PC-9 (cell line): ENCODE measurements at regions not wholly inside any gene's neighbourhood (a gene's known extent, or its start where the extent isn't known, plus 50 kb on each side); places are given as distances from the start of the nearest gene placed in this dataset.

Experiments used
- BruUV-seq: library from RNA; stranded (reverse); fragments of 400-500 nt; replicated peaks from 2 replicates; lab custom pipeline; 2021; lab: Mats Ljungman, UMichigan
- CTCF ChIA-PET: fragments of 300-600 bp; sonication (Branson Sonifier 250); formaldehyde crosslinking; loops from one replicate; lab custom pipeline; 2022; ENCODE audit warnings: antibody characterized with exemption; lab: Charles Lee
- POLR2A ChIA-PET: fragments of 300-600 bp; sonication (Branson Sonifier 250); formaldehyde crosslinking; loops from one replicate; lab custom pipeline; 2022; ENCODE audit warnings: antibody characterized with exemption; ENCODE audit not compliant: unreplicated experiment; lab: Charles Lee
- DNase-seq, 2 experiments: peaks; one replicate each; pipeline versions ENCODE4 v3.0.0 to v3.0.0-alpha.2; 2015 to 2022; ENCODE audit warnings: mixed read lengths in 1 of 2
- H2AFZ ChIP-seq: fragments of 200-600 bp; sonication (generic); 2 replicates; pipeline ENCODE4 v1.8.1; 2017; ENCODE audit warnings: antibody characterized with exemption
- H3F3A ChIP-seq: fragments of 200-600 bp; sonication (generic); 2 replicates; pipeline ENCODE4 v1.8.1; 2017; ENCODE audit warnings: antibody characterized with exemption, mild to moderate bottlenecking, low read depth; ENCODE audit not compliant: insufficient read depth
- H3K27ac ChIP-seq: fragments of 200-600 bp; sonication (generic); 2 replicates; pipeline ENCODE4 v1.6.1; 2016; ENCODE audit warnings: mixed run types
- H3K27me3 ChIP-seq: fragments of 200-600 bp; sonication (generic); 2 replicates; pipeline ENCODE4 v1.6.1; 2016; ENCODE audit warnings: low read depth, mixed run types; ENCODE audit not compliant: insufficient read depth
- H3K36me3 ChIP-seq: fragments of 200-600 bp; sonication (generic); 2 replicates; pipeline ENCODE4 v1.6.1; 2016; ENCODE audit warnings: low read depth, mixed run types
- H3K4me1 ChIP-seq: fragments of 200-600 bp; sonication (generic); replicated peaks from 2 replicates; pipeline ENCODE4 v1.6.1; 2016; ENCODE audit warnings: mixed run types; ENCODE audit not compliant: insufficient read depth
- H3K4me2 ChIP-seq: fragments of 200-600 bp; sonication (generic); 2 replicates; pipeline ENCODE4 v1.6.1; 2017; ENCODE audit warnings: mixed run types
- H3K4me3 ChIP-seq: fragments of 200-600 bp; sonication (generic); 2 replicates; pipeline ENCODE4 v1.6.1; 2016; ENCODE audit warnings: mixed run types
- H3K79me2 ChIP-seq: fragments of 200-600 bp; sonication (generic); 2 replicates; pipeline ENCODE4 v1.6.1; 2017; ENCODE audit warnings: low read depth, mixed run types
- H3K9me2 ChIP-seq: fragments of 200-600 bp; sonication (generic); 2 replicates; pipeline ENCODE4 v1.8.1; 2017; ENCODE audit warnings: mild to moderate bottlenecking; ENCODE audit not compliant: insufficient read depth
- H3K9me3 ChIP-seq: fragments of 200-600 bp; sonication (generic); 2 replicates; pipeline ENCODE4 v1.8.1; 2016; ENCODE audit warnings: low read depth; ENCODE audit not compliant: insufficient read depth
- H4K20me1 ChIP-seq: fragments of 200-600 bp; sonication (generic); 2 replicates; pipeline ENCODE4 v1.8.1; 2017; ENCODE audit not compliant: insufficient read depth
- EZH2 ChIP-seq: fragments of 200-600 bp; sonication (generic); IDR thresholded peaks from 2 replicates; pipeline ENCODE4 v1.8.0; 2017; ENCODE audit warnings: antibody characterized with exemption, low read depth
- intact Hi-C: fragments of 100-400 bp; cut with micrococcal nuclease; formaldehyde crosslinking; loops from one replicate; pipeline ENCODE4 v1.10.0; 2022; ENCODE audit not compliant: unreplicated experiment
- TF ChIP-seq, protein P1 (sequence below): fragments of 200-600 bp; sonication (generic); conservative IDR thresholded peaks from 2 replicates; pipeline ENCODE4 v1.6.1; 2017; ENCODE audit warnings: mixed run types, antibody characterized with exemption, mild to moderate bottlenecking, moderate library complexity

DNA sequence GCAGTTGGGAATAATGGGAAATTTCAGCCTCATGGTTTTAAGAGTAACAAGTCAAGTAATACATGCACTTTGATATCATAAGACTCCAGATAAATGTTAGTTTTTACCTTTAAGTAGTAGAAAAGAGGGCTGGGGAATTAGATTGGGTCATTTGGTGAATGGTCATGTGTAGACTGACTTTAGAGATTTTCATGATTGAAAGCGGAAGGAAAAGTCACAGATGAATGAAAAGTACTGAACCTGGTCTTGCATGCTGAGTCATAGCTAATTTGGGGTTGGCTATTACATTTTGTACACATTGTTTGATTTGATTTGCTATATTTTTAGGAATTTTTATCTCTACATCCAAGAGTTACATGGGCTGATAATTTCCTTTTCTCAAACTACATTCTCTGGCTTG lies 539.4 kb upstream of the SPHKAP start:
- intact Hi-C loops, result no loop called here
- H3F3A ChIP-seq, result no peaks in the 10 kb centered on the region
- H3K27ac ChIP-seq, result no peak overlapping the region
- no peaks in the 10 kb centered on the region for H3K9me2 ChIP-seq
- CTCF ChIA-PET, result no interaction called here
- H3K4me1 ChIP-seq, result no peaks in the 10 kb centered on the region
- no peaks in the 10 kb centered on the region for H3K79me2 ChIP-seq
- POLR2A ChIA-PET, result no interaction called here
- no peak overlapping the region for H3K4me3 ChIP-seq
- no peaks in the 10 kb centered on the region for H3K9me3 ChIP-seq
- no peaks in the 10 kb centered on the region for H4K20me1 ChIP-seq
- no peak for DNase-seq
- no peaks in the 10 kb centered on the region for H3K36me3 ChIP-seq
- H3K27me3 ChIP-seq, result no peaks in the 10 kb centered on the region
- no peak overlapping the region; the same call in 1 of the 2 replicates for H2AFZ ChIP-seq
- H3K4me2 ChIP-seq, result no peak overlapping the region
- no TSS peak for BruUV-seq
- TF ChIP-seq EZH2, result no peak
- TF ChIP-seq, protein P1, sequence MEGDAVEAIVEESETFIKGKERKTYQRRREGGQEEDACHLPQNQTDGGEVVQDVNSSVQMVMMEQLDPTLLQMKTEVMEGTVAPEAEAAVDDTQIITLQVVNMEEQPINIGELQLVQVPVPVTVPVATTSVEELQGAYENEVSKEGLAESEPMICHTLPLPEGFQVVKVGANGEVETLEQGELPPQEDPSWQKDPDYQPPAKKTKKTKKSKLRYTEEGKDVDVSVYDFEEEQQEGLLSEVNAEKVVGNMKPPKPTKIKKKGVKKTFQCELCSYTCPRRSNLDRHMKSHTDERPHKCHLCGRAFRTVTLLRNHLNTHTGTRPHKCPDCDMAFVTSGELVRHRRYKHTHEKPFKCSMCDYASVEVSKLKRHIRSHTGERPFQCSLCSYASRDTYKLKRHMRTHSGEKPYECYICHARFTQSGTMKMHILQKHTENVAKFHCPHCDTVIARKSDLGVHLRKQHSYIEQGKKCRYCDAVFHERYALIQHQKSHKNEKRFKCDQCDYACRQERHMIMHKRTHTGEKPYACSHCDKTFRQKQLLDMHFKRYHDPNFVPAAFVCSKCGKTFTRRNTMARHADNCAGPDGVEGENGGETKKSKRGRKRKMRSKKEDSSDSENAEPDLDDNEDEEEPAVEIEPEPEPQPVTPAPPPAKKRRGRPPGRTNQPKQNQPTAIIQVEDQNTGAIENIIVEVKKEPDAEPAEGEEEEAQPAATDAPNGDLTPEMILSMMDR, result no peak

DNA sequence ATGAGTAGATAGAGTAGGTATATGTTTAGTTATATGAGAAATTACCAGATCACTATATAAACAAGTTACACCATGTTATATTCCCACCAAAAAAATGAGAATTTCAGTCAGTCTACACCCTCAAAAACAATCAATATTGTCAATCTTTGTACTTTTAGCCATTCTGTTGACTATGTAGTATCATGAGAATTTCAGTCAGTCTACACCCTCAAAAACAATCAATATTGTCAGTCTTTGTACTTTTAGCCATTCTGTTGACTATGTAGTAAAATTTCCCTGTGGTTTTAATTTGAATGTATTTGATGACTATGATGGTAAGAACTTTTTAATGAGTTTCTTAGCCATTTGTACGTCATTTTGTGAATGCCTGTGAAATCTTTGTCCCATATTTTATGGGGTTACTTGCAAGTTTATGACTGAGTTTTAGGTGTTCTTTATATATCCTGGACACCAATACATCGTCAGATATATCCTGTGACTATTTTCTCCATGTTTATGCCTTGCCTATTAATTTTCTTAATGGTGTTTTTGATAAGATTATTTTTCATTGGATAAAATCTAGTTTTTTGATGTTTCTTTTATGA lies 528.4 kb upstream of the SPHKAP start:
- TF ChIP-seq EZH2, result no peak
- TF ChIP-seq, protein P1, result no peak
- intact Hi-C loops, result no loop called here
- no peaks in the 10 kb centered on the region for H3K9me2 ChIP-seq
- no peaks in the 10 kb centered on the region for H3K36me3 ChIP-seq
- no peaks in the 10 kb centered on the region for H4K20me1 ChIP-seq
- no peak for DNase-seq
- H2AFZ ChIP-seq, result no peak overlapping the region
- H3K4me1 ChIP-seq, result no peaks in the 10 kb centered on the region
- POLR2A ChIA-PET, result no interaction called here
- no TSS peak for BruUV-seq
- CTCF ChIA-PET, result no interaction called here
- no peaks in the 10 kb centered on the region for H3K79me2 ChIP-seq
- no peak overlapping the region for H3K27ac ChIP-seq
- H3F3A ChIP-seq, result no peaks in the 10 kb centered on the region
- no peaks in the 10 kb centered on the region for H3K9me3 ChIP-seq
- no peak overlapping the region for H3K4me2 ChIP-seq
- no peak overlapping the region for H3K4me3 ChIP-seq
- no peaks in the 10 kb centered on the region for H3K27me3 ChIP-seq

DNA sequence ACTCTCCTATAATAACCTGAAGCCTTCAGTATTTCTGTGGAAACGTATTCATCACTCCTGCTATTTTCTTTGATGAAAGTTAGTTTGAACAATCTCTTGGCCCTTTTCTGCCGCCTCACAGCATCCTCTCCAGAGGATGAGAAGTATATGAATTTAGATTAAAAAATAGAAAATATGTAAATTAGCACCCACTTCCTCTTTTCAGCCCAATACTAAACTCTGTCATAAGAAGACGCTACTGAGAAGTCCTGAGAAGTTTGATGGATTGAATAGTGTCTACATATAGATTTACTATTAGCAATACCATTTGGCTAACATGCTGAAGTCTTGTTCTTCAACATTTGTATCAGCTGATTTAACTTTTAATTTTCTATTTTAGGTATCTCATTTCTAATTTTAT lies 526.4 kb upstream of the SPHKAP start:
- no peak for DNase-seq
- no TSS peak for BruUV-seq
- Histone ChIP-seq H3K4me1 (no peaks in the 10 kb centered on the region), H2AFZ (no peak overlapping the region), H4K20me1 (no peaks in the 10 kb centered on the region), H3K36me3 (no peaks in the 10 kb centered on the region), H3F3A (no peaks in the 10 kb centered on the region), H3K79me2 (no peaks in the 10 kb centered on the region), H3K27ac (no peak overlapping the region), H3K4me2 (no peak overlapping the region), H3K9me2 (no peaks in the 10 kb centered on the region), H3K4me3 (no peak overlapping the region), H3K9me3 (no peaks in the 10 kb centered on the region), H3K27me3 (no peaks in the 10 kb centered on the region)
- intact Hi-C loops, result no loop called here
- no peak for TF ChIP-seq EZH2
- CTCF ChIA-PET, result no interaction called here
- POLR2A ChIA-PET, result no interaction called here

DNA sequence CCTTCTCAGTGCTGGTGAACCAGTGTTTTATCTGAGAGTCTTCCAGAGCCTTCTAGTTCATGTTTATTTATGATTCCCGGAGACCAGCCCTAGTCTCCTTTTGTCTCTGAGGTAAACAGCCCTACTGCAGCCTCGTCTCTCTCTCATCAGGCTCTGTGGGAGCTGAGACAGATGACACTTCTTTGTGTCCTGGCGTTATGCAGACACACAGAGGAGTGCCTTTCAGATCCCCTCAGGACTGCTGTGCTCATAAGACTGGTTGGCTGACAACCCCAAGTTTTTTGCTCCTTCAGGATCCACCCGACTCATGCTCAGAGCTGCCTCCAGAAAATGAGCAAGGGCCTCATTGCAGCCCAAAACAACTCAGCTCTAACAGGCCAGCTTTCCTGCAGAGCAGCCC lies 523.8 kb upstream of the SPHKAP start:
- no peak overlapping the region for H2AFZ ChIP-seq
- no peak overlapping the region for H3K27ac ChIP-seq
- intact Hi-C loops, result no loop called here
- no peaks in the 10 kb centered on the region for H3K9me3 ChIP-seq
- no peak overlapping the region for H3K4me2 ChIP-seq
- H4K20me1 ChIP-seq, result no peaks in the 10 kb centered on the region
- H3F3A ChIP-seq, result no peaks in the 10 kb centered on the region
- ChIA-PET POLR2A (no interaction called here), CTCF (no interaction called here)
- no peaks in the 10 kb centered on the region for H3K9me2 ChIP-seq
- H3K27me3 ChIP-seq, result no peaks in the 10 kb centered on the region
- no peaks in the 10 kb centered on the region for H3K36me3 ChIP-seq
- BruUV-seq, result no TSS peak
- no peaks in the 10 kb centered on the region for H3K79me2 ChIP-seq
- no peak overlapping the region for H3K4me3 ChIP-seq
- TF ChIP-seq, protein P1, result no peak
- no peak for TF ChIP-seq EZH2
- no peak for DNase-seq
- H3K4me1 ChIP-seq, result no peaks in the 10 kb centered on the region
